Right atrium auricular region (tissue), 2 donors: ENCODE measurements at regions not wholly inside any gene's neighbourhood (a gene's known extent, or its start where the extent isn't known, plus 50 kb on each side); places are given as distances from the start of the nearest gene placed in this dataset.

Experiments used
- DNase-seq: peaks from one replicate; pipeline ENCODE4 v3.0.0-alpha.2; 2019; ENCODE audit warnings: low spot score
- H3K27ac ChIP-seq, 2 donors: fragments of 200-600 bp; sonication (generic); 1 replicate in 1 of 2; 2 replicates in 1 of 2; pipeline ENCODE4 v1.5.1; 2016 to 2019
- H3K27me3 ChIP-seq, 2 donors: fragments of 200-600 bp; sonication (generic); one replicate each; pipeline versions ENCODE4 v1.5.1 to v1.6.0; 2017 to 2019
- H3K36me3 ChIP-seq: fragments of 200-600 bp; sonication (generic); one replicate; pipeline ENCODE4 v1.5.1; 2016
- H3K4me1 ChIP-seq, 2 donors: fragments of 200-600 bp; sonication (generic); one replicate each; pipeline versions ENCODE4 v1.5.1 to v1.6.0; 2017 to 2019
- H3K4me3 ChIP-seq, 2 donors: fragments of 200-600 bp; sonication (generic); 1 replicate in 1 of 2; 2 replicates in 1 of 2; pipeline ENCODE4 v1.5.1; 2017 to 2019; ENCODE audit warnings: mild to moderate bottlenecking in 1 of 2, moderate library complexity in 1 of 2
- H3K9me3 ChIP-seq, 2 donors: fragments of 200-600 bp; sonication (generic); one replicate each; pipeline ENCODE4 v1.5.1; 2019
- TF ChIP-seq, protein P1 (sequence below), 2 donors: fragments of 200-600 bp; sonication (generic); IDR thresholded peaks; one replicate each; pipeline ENCODE4 v1.5.1; 2019; ENCODE audit warnings: antibody characterized with exemption in 2 of 2

DNA sequence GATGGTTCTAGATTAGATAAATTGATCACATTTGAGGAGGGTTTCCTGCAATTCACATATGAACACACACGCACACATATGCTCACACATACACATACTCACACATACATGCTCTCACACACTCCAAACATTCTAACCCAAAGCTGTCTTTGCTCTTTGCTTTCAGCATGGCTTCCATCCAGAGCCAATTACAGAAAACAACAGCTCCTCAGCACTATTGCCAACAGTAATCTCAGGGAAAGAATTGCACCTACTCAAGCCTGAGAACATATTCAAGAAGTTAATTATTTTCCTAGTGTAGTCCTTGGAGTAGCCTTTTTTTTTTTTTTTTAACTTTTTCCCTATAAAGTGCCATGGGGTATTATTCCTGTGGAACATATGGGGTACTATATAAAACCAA is 246.9 kb upstream of the PARD3B start:
- Histone ChIP-seq H3K4me1 (no peaks in the 10 kb centered on the region), H3K27me3 (no peaks in the 10 kb centered on the region), H3K9me3 (no peaks in the 10 kb centered on the region), H3K27ac (no peak overlapping the region), H3K36me3 (no peaks in the 10 kb centered on the region), H3K4me3 (no peak overlapping the region)
- no peak for DNase-seq
- TF ChIP-seq, protein P1, sequence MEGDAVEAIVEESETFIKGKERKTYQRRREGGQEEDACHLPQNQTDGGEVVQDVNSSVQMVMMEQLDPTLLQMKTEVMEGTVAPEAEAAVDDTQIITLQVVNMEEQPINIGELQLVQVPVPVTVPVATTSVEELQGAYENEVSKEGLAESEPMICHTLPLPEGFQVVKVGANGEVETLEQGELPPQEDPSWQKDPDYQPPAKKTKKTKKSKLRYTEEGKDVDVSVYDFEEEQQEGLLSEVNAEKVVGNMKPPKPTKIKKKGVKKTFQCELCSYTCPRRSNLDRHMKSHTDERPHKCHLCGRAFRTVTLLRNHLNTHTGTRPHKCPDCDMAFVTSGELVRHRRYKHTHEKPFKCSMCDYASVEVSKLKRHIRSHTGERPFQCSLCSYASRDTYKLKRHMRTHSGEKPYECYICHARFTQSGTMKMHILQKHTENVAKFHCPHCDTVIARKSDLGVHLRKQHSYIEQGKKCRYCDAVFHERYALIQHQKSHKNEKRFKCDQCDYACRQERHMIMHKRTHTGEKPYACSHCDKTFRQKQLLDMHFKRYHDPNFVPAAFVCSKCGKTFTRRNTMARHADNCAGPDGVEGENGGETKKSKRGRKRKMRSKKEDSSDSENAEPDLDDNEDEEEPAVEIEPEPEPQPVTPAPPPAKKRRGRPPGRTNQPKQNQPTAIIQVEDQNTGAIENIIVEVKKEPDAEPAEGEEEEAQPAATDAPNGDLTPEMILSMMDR (IDR thresholded peaks at IDR 0.05), result no peak

DNA sequence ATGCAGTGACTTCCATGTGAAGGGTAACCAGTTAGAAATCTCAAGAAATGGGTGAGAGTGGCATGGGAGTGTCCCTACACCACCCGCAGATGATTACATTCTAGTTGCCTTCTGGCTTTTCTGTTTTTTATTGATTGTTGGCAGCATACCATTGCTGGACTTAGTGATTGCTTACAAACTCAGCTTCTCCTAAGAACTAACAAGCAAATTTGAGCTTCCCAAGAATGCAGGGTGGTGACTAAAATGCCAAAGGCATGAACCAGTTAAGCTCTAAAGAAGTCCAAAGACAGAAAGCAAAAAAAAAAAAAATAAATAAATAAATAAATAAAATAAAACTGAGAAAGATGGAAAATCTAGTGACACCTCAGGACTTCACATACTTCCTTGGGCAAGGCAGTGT is 245.5 kb upstream of the PARD3B start:
- Histone ChIP-seq H3K4me1 (no peaks in the 10 kb centered on the region), H3K4me3 (no peak overlapping the region), H3K9me3 (no peaks in the 10 kb centered on the region), H3K36me3 (no peaks in the 10 kb centered on the region), H3K27me3 (no peaks in the 10 kb centered on the region), H3K27ac (no peak overlapping the region)
- TF ChIP-seq, protein P1 (IDR thresholded peaks at IDR 0.05), result no peak
- DNase-seq, result no peak

DNA sequence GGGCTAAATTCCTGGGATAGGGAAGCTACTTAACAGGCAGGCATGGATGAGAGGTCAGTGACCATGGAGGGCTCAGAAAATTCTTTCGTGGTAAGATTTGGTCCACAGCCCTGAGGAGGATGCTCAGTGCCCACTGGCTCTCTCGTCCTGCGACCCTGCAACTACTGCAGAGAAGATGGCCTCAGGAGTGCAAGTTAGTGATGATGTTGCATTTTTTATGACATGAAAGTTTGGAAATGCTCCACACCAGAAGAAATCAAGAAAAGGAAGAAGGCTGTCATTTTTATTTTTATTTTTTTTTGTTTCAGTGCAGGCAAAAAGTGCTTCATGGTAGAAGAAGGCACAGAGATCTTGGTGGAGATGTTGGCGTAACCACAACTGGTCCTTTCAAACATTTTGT is 238.6 kb upstream of the PARD3B start:
- H3K27ac ChIP-seq, result no peak overlapping the region
- H3K27me3 ChIP-seq, result no peaks in the 10 kb centered on the region
- H3K4me3 ChIP-seq, result no peak overlapping the region
- DNase-seq, result no peak
- no peaks in the 10 kb centered on the region for H3K4me1 ChIP-seq
- H3K9me3 ChIP-seq, result no peaks in the 10 kb centered on the region
- H3K36me3 ChIP-seq, result no peaks in the 10 kb centered on the region
- TF ChIP-seq, protein P1 (IDR thresholded peaks at IDR 0.05), result no peak

DNA sequence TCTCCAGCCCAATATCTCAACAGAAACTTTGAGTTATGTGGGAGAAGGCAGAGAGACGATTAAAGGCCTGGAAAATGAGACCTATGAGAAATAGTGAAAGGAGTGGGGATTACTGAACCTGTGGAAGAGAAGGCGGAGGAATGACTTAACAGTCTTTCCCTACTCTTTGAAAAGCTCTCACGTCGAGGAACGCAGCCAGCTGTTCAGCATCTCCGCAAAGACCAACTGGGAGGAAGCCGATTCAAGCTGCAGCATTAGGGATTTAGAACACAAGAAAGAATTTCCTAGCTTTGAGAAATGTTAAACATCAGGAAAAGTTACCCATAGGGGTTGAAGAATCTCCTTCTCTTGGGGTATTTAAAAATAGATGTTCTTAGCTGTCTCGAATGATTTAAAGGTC is 233.2 kb upstream of the PARD3B start:
- H3K36me3 ChIP-seq, result no peaks in the 10 kb centered on the region
- no peaks in the 10 kb centered on the region for H3K27me3 ChIP-seq
- no peak for DNase-seq
- H3K4me1 ChIP-seq, result no peaks in the 10 kb centered on the region
- H3K9me3 ChIP-seq, result no peaks in the 10 kb centered on the region
- no peak overlapping the region for H3K4me3 ChIP-seq
- H3K27ac ChIP-seq, result no peak overlapping the region
- TF ChIP-seq, protein P1 (IDR thresholded peaks at IDR 0.05), result no peak

DNA sequence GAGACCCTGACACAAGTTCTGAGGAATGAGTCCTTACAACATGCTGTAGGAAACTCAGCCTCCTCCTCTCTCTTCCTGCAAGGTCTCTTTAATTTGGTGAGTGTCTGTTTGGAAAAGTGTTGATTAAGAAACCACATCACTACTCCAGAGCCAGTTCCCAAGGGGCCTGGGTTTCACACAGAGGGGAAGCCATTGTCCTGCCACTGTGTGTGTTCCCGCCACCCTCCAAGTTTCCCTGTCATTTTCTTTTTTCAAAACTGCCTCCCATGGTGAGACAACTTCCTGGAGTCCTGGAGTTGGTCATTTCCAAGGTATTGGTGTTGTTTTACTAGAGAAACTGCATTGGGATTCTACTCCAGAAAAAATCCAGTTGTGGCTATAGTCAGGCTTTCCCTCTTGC is 232.0 kb upstream of the PARD3B start:
- Histone ChIP-seq H3K4me3 (no peak overlapping the region), H3K4me1 (no peaks in the 10 kb centered on the region), H3K9me3 (no peaks in the 10 kb centered on the region), H3K36me3 (no peaks in the 10 kb centered on the region), H3K27ac (no peak overlapping the region), H3K27me3 (no peaks in the 10 kb centered on the region)
- no peak for DNase-seq
- TF ChIP-seq, protein P1 (IDR thresholded peaks at IDR 0.05), result no peak

DNA sequence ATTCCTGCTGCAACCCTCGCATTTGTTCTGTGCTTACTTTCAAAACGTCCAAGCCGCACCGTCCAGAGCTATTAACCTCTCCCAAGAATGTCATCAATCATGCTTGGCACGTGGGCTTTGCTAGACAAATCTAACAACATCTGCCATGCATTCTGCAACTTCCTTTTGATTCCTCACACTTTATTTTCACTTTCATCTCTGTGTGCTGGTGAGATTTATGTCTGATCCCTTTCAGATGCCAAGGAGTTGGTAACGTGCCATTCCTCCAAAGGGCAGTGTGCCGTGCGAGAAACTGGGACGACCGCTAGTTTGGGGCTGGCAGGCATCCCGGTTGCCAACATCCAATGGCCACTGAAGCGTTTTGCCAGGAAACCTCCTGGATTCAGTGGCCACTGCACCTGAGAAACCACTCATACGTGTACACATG is 230.0 kb upstream of the PARD3B start:
- H3K4me1 ChIP-seq, result no peaks in the 10 kb centered on the region
- no peak overlapping the region for H3K27ac ChIP-seq
- TF ChIP-seq, protein P1 (IDR thresholded peaks at IDR 0.05), result no peak
- no peaks in the 10 kb centered on the region for H3K9me3 ChIP-seq
- no peak overlapping the region for H3K4me3 ChIP-seq
- no peak for DNase-seq
- no peaks in the 10 kb centered on the region for H3K27me3 ChIP-seq
- H3K36me3 ChIP-seq, result no peaks in the 10 kb centered on the region
